Astrocyte (in vitro differentiated cells and primary cell): ENCODE measurements at regions not wholly inside any gene's neighbourhood (a gene's known extent, or its start where the extent isn't known, plus 50 kb on each side); places are given as distances from the start of the nearest gene placed in this dataset.

Source experiments
- DNase-seq: peaks from one replicate; pipeline ENCODE4 v3.0.0-alpha.2; 2010; ENCODE audit warnings: low read depth
- FAIRE-seq: peaks from 2 replicates; lab custom pipeline; 2011; peaks lifted over from hg19 to GRCh38; lab: Jason Lieb, UNC
- H2AFZ ChIP-seq: 2 replicates; pipeline ENCODE4 v1.6.0; 2012; ENCODE audit warnings: low read depth, low read length, inconsistent platforms
- H3K27ac ChIP-seq: 2 replicates; pipeline ENCODE4 v1.5.1; 2011; ENCODE audit warnings: low read depth, low read length, inconsistent platforms
- H3K27me3 ChIP-seq: 2 replicates; pipeline ENCODE4 v1.6.0; 2011; ENCODE audit warnings: low read length, inconsistent platforms; ENCODE audit not compliant: insufficient read depth
- H3K36me3 ChIP-seq: 2 replicates; pipeline ENCODE4 v1.5.1; 2011; ENCODE audit warnings: low read length, inconsistent platforms; ENCODE audit not compliant: insufficient read depth
- H3K4me1 ChIP-seq: 2 replicates; pipeline ENCODE4 v1.5.1; 2011; ENCODE audit warnings: low read length, inconsistent platforms; ENCODE audit not compliant: insufficient read depth
- H3K4me2 ChIP-seq: 2 replicates; pipeline ENCODE4 v1.6.0; 2012; ENCODE audit warnings: low read length, inconsistent platforms
- H3K4me3 ChIP-seq: 2 replicates; pipeline ENCODE4 v1.5.1; 2011; ENCODE audit warnings: low read depth, mild to moderate bottlenecking, low read length, inconsistent platforms; ENCODE audit not compliant: insufficient read depth
- H3K79me2 ChIP-seq: 2 replicates; pipeline ENCODE4 v1.6.0; 2012; ENCODE audit warnings: mild to moderate bottlenecking, low read length, inconsistent platforms; ENCODE audit not compliant: insufficient read depth
- H3K9ac ChIP-seq: 2 replicates; pipeline ENCODE4 v1.6.0; 2012; ENCODE audit warnings: mild to moderate bottlenecking, low read length, inconsistent platforms
- H3K9me3 ChIP-seq: 2 replicates; pipeline ENCODE4 v1.5.1; 2012; ENCODE audit warnings: low read depth, mild to moderate bottlenecking, low read length, inconsistent platforms; ENCODE audit not compliant: insufficient read depth
- H4K20me1 ChIP-seq: 2 replicates; pipeline ENCODE4 v1.6.0; 2012; ENCODE audit warnings: low read length, inconsistent platforms; ENCODE audit not compliant: insufficient read depth
- H3K27ac Mint-ChIP-seq: one replicate; pipeline ENCODE4 v1.8.0; 2021; ENCODE audit warnings: mild to moderate bottlenecking, mixed read lengths; ENCODE audit not compliant: unreplicated experiment
- H3K27me3 Mint-ChIP-seq: one replicate; pipeline ENCODE4 v1.8.0; 2021; ENCODE audit warnings: low read depth, mixed read lengths; ENCODE audit not compliant: unreplicated experiment
- H3K36me3 Mint-ChIP-seq: one replicate; pipeline ENCODE4 v1.8.0; 2021; ENCODE audit warnings: low read depth, mixed read lengths; ENCODE audit not compliant: unreplicated experiment
- H3K4me1 Mint-ChIP-seq: one replicate; pipeline ENCODE4 v1.8.0; 2021; ENCODE audit warnings: low read depth, mixed read lengths; ENCODE audit not compliant: unreplicated experiment
- H3K4me3 Mint-ChIP-seq: one replicate; pipeline ENCODE4 v1.8.0; 2021; ENCODE audit warnings: mild to moderate bottlenecking, moderate library complexity, mixed read lengths; ENCODE audit not compliant: unreplicated experiment
- H3K9me3 Mint-ChIP-seq: one replicate; pipeline ENCODE4 v1.8.0; 2021; ENCODE audit warnings: mild to moderate bottlenecking, mixed read lengths; ENCODE audit not compliant: unreplicated experiment
- CTCF ChIP-seq: IDR thresholded peaks from 2 replicates; pipeline ENCODE4 v1.5.1; 2011; ENCODE audit warnings: low read depth, mild to moderate bottlenecking, inconsistent platforms, low read length, moderate library complexity; ENCODE audit not compliant: insufficient read depth
- EZH2 ChIP-seq: IDR thresholded peaks from 2 replicates; pipeline ENCODE4 v1.6.1; 2012; ENCODE audit warnings: mild to moderate bottlenecking, low read length, inconsistent platforms; ENCODE audit not compliant: insufficient read depth

- no peak for FAIRE-seq
These were observed 269.1 kb upstream of the ARID1B start for GRCh38 chr6:156508126-156508525.

GRCh38 chr6:156507656-156508055 lies 269.5 kb upstream of the ARID1B start:
- H4K20me1 ChIP-seq: no peaks in the 10 kb centered on the region
- H3K27ac Mint-ChIP-seq: no peak overlapping the region
- no peaks in the 10 kb centered on the region for H3K36me3 ChIP-seq
- peaks cover 3% of the 10 kb centered on the region for H3K9me3 Mint-ChIP-seq
- H3K79me2 ChIP-seq: no peaks in the 10 kb centered on the region
- no peak overlapping the region for H3K27ac ChIP-seq
- peaks cover 5% of the 10 kb centered on the region for H3K4me1 Mint-ChIP-seq
- no peak overlapping the region for H3K4me3 ChIP-seq
- H3K4me1 ChIP-seq: no peaks in the 10 kb centered on the region
- no peak overlapping the region for H3K4me2 ChIP-seq
- no peak overlapping the region for H2AFZ ChIP-seq
- no peak overlapping the region for H3K9ac ChIP-seq
- no peak for TF ChIP-seq CTCF
- no peak for TF ChIP-seq EZH2
- H3K27me3 ChIP-seq: no peaks in the 10 kb centered on the region
- H3K27me3 Mint-ChIP-seq: peaks cover 4% of the 10 kb centered on the region
- H3K9me3 ChIP-seq: no peaks in the 10 kb centered on the region
- no peak overlapping the region for H3K4me3 Mint-ChIP-seq
- DNase-seq (no peak), FAIRE-seq (no peak)
- peaks cover 2% of the 10 kb centered on the region for H3K36me3 Mint-ChIP-seq

More at GRCh38 chr6:156508126-156508525, 269.1 kb upstream of the ARID1B start:
- TF ChIP-seq EZH2: no peak
- TF ChIP-seq CTCF: no peak
- Histone ChIP-seq H3K27me3 (no peaks in the 10 kb centered on the region), H3K4me3 (no peak overlapping the region), H3K4me2 (no peak overlapping the region), H3K4me1 (no peaks in the 10 kb centered on the region), H4K20me1 (no peaks in the 10 kb centered on the region), H3K9ac (no peak overlapping the region), H2AFZ (no peak overlapping the region), H3K36me3 (no peaks in the 10 kb centered on the region), H3K79me2 (no peaks in the 10 kb centered on the region), H3K27ac (no peak overlapping the region), H3K9me3 (no peaks in the 10 kb centered on the region)
- peaks cover 5% of the 10 kb centered on the region for H3K4me1 Mint-ChIP-seq
- H3K9me3 Mint-ChIP-seq: peaks cover 3% of the 10 kb centered on the region
- no peak overlapping the region for H3K27ac Mint-ChIP-seq
- DNase-seq: no peak
- H3K4me3 Mint-ChIP-seq: no peak overlapping the region
- H3K36me3 Mint-ChIP-seq: no peaks in the 10 kb centered on the region
- H3K27me3 Mint-ChIP-seq: peaks cover 4% of the 10 kb centered on the region

- H2AFZ ChIP-seq: no peak overlapping the region
- no peak for FAIRE-seq
These were observed 270.1 kb upstream of the ARID1B start for GRCh38 chr6:156507106-156507505.

More at GRCh38 chr6:156507106-156507505, 270.1 kb upstream of the ARID1B start:
- Histone ChIP-seq H3K9me3 (no peaks in the 10 kb centered on the region), H3K27ac (no peak overlapping the region), H4K20me1 (no peaks in the 10 kb centered on the region), H3K4me1 (no peaks in the 10 kb centered on the region), H3K36me3 (no peaks in the 10 kb centered on the region), H3K79me2 (no peaks in the 10 kb centered on the region), H3K4me3 (no peak overlapping the region), H3K27me3 (no peaks in the 10 kb centered on the region), H3K9ac (no peak overlapping the region), H3K4me2 (no peak overlapping the region)
- peaks cover 3% of the 10 kb centered on the region for H3K9me3 Mint-ChIP-seq
- peaks cover 5% of the 10 kb centered on the region for H3K4me1 Mint-ChIP-seq
- TF ChIP-seq CTCF (no peak), EZH2 (no peak)
- DNase-seq: no peak
- H3K27ac Mint-ChIP-seq: no peak overlapping the region
- peaks cover 4% of the 10 kb centered on the region for H3K27me3 Mint-ChIP-seq
- no peak overlapping the region for H3K4me3 Mint-ChIP-seq
- H3K36me3 Mint-ChIP-seq: peaks cover 2% of the 10 kb centered on the region
